ENCODE measurements at regions not wholly inside any gene's neighbourhood (a gene's known extent, or its start where the extent isn't known, plus 50 kb on each side); places are given as distances from the start of the nearest gene placed in this dataset.
A peak's percentile ranks its signal among the peaks of the same experiment; 100 is the strongest.
"Not testable (repeated sequence)": the region's sequence is repeated elsewhere in the genome, so short reads cannot be mapped to it uniquely, and the experiment has no call there.

DNA sequence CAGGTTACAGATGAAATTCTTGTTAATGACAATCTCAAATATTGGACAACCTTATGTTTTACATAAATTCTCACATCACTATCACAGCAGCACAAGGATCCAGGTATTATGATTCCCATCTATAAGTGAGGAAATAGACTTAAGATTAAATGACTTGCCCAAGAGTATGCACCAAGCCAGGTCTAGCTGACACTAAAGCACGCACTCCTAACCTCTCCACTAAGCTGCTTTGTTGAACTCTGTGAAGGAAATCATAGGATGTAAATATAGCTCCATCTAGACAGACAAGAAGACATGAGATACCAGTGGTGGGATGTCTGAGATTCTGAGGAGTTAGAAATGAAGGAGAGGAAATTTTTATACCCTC, 87.9 kb downstream of the PHLDA1 start:
- H3K18ac ChIP-seq (ENCODE audit: low read depth, low read length): peak overlapping the region; percentile 97
- ATAC-seq (ENCODE audit: low read depth) (peak; percentile 53), DNase-seq (no peak)
- H3K4ac ChIP-seq (ENCODE audit: low read depth, low read length): peak overlapping the region; percentile 99
- in situ Hi-C loops (cut with MboI; ENCODE audit: low sequenced_read_pairs) (no loop called here), dilution Hi-C loops (cut with HindIII; ENCODE audit: low sequenced_read_pairs, unreplicated experiment) (no loop called here), intact Hi-C loops (cut with micrococcal nuclease) (no loop called here)
- peak overlapping the region; percentile 96 for H4K91ac ChIP-seq (ENCODE audit: insufficient read depth, low read depth, low read length)
- H3K27ac ChIP-seq (ENCODE audit: insufficient read depth, low read length): peak overlapping the region; percentile 76
- H2AK9ac ChIP-seq (replicated peaks; ENCODE audit: low read depth, low read length, poor library complexity): no peak overlapping the region
- peak overlapping the region; percentile 85 for H2AK5ac ChIP-seq (ENCODE audit: low read depth, low read length)
- H2BK15ac ChIP-seq (ENCODE audit: low read depth, low read length): peak overlapping the region; percentile 96
- peaks cover 3 to 10% of the 10 kb centered on the region in 2 experiments; a peak in 2 of 4 replicates for H3K79me1 ChIP-seq (ENCODE audit: low read depth in 1 of 2, low read length in 2 of 2)
- H2BK20ac ChIP-seq (ENCODE audit: low read depth, low read length): peak overlapping the region; percentile 99
- H4K5ac ChIP-seq (ENCODE audit: low read depth, low read length): peak overlapping the region; percentile 85
- CTCF ChIA-PET: interaction anchor here (0.6 to 1.0 kb wide), 2 partner anchors 190 to 418 kb away, joined by 3 to 4 read pairs; no protein-coding TSS in a partner anchor
- no peak overlapping the region for H3K4me3 ChIP-seq (ENCODE audit: insufficient read depth, low read depth, low read length)
- peak overlapping the region; percentile 10; the same call in 1 of the 2 replicates for H3K9ac ChIP-seq (ENCODE audit: low read depth, low read length)
- peak overlapping the region; percentile 96 for H2BK5ac ChIP-seq (ENCODE audit: low read depth, low read length, poor library complexity, severe bottlenecking)
- BruUV-seq (replicated peaks): TSS peak; percentile 95
- no peak overlapping the region for H2AFZ ChIP-seq (replicated peaks; ENCODE audit: low read length, poor library complexity)
- H3K36me3 ChIP-seq (ENCODE audit: control insufficient read depth, insufficient read depth, low read length): no peaks in the 10 kb centered on the region
- H3K14ac ChIP-seq (replicated peaks; ENCODE audit: low read depth, low read length): peak overlapping the region; percentile 96
- peak overlapping the region; percentile 98 for H2BK120ac ChIP-seq (ENCODE audit: low read depth, low read length)
- peaks cover 19% of the 10 kb centered on the region for H3K4me1 ChIP-seq (ENCODE audit: control insufficient read depth, insufficient read depth, low read length)
- peaks cover 8% of the 10 kb centered on the region; the same call in 1 of the 2 replicates for H3K9me1 ChIP-seq (ENCODE audit: insufficient read depth, low read length)
- TF ChIP-seq CEBPB (IDR thresholded peaks at IDR 0.05; ENCODE audit: low read depth, low read length) (0 out of 2 replicates have a peak, but pooled peaks have one; percentile 18), BHLHE40 (IDR thresholded peaks at IDR 0.05; ENCODE audit: low read depth, low read length) (no peak), FOS (IDR thresholded peaks at IDR 0.05; ENCODE audit: low read depth, low read length) (no peak)
- H3K23ac ChIP-seq (ENCODE audit: low read depth, low read length): peak overlapping the region; percentile 98
- POLR2A ChIA-PET (ENCODE audit: unreplicated experiment): interaction anchor here (1.0 to 1.5 kb wide), 2 partner anchors 81 to 95 kb away, joined by 5 to 8 read pairs; no protein-coding TSS in a partner anchor
- H3K56ac ChIP-seq (ENCODE audit: extremely low read depth, insufficient read depth, low read length): peak overlapping the region; percentile 96
- no peaks in the 10 kb centered on the region for H4K20me1 ChIP-seq (ENCODE audit: insufficient read depth, low read length)
- no peaks in the 10 kb centered on the region for H3K27me3 ChIP-seq (ENCODE audit: control insufficient read depth, insufficient read depth, low read length)
- H3K4me2 ChIP-seq (ENCODE audit: low read depth, low read length): peak overlapping the region; percentile 21; the same call in 1 of the 2 replicates
- no CpG with 5 or more reads among the region's 1 CpG for WGBS, 2 experiments (ENCODE audit: extremely low coverage in 2 of 2, insufficient read length in 1 of 2)
- H3K9me3 ChIP-seq (ENCODE audit: control insufficient read depth, insufficient read depth, low read length): no peaks in the 10 kb centered on the region
- peak overlapping the region; percentile 73 to 81 for H4K8ac ChIP-seq (ENCODE audit: low read depth in 2 of 2, low read length in 2 of 2)

DNA sequence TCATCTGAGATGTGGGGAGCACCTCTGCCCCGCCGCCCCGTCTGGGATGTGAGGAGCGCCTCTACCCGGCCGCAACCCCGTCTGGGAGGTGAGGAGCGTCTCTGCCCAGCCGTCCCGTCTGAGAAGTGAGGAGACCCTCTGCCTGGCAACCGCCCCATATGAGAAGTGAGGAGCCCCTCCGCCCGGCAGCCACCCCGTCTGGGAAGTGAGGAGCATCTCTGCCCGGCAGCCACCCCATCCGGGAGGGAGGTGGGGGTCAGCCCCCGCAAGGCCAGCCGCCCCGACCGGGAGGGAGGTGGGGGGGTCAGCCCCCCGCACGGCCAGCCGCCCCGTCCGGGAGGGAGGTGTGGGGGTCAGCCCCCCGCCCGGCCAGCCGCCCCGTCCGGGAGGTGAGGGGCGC, 89.9 kb downstream of the PHLDA1 start:
- H3K18ac ChIP-seq (ENCODE audit: low read depth, low read length); H3K27me3 ChIP-seq (ENCODE audit: control insufficient read depth, insufficient read depth, low read length); BruUV-seq (replicated peaks); H2BK120ac ChIP-seq (ENCODE audit: low read depth, low read length); H4K20me1 ChIP-seq (ENCODE audit: insufficient read depth, low read length); in situ Hi-C loops (cut with MboI; ENCODE audit: low sequenced_read_pairs); H4K8ac ChIP-seq (ENCODE audit: low read depth in 2 of 2, low read length in 2 of 2); H3K56ac ChIP-seq (ENCODE audit: extremely low read depth, insufficient read depth, low read length); CTCF ChIA-PET; H2AK5ac ChIP-seq (ENCODE audit: low read depth, low read length); H3K36me3 ChIP-seq (ENCODE audit: control insufficient read depth, insufficient read depth, low read length); H2AK9ac ChIP-seq (replicated peaks; ENCODE audit: low read depth, low read length, poor library complexity); H3K9ac ChIP-seq (ENCODE audit: low read depth, low read length); DNase-seq; H3K9me3 ChIP-seq (ENCODE audit: control insufficient read depth, insufficient read depth, low read length); H2BK15ac ChIP-seq (ENCODE audit: low read depth, low read length); H3K9me1 ChIP-seq (ENCODE audit: insufficient read depth, low read length); POLR2A ChIA-PET (ENCODE audit: unreplicated experiment); H3K4ac ChIP-seq (ENCODE audit: low read depth, low read length); H4K91ac ChIP-seq (ENCODE audit: insufficient read depth, low read depth, low read length); ATAC-seq (ENCODE audit: low read depth); H2BK20ac ChIP-seq (ENCODE audit: low read depth, low read length); H2AFZ ChIP-seq (replicated peaks; ENCODE audit: low read length, poor library complexity); dilution Hi-C loops (cut with HindIII; ENCODE audit: low sequenced_read_pairs, unreplicated experiment); H3K14ac ChIP-seq (replicated peaks; ENCODE audit: low read depth, low read length); H4K5ac ChIP-seq (ENCODE audit: low read depth, low read length); H3K4me3 ChIP-seq (ENCODE audit: insufficient read depth, low read depth, low read length); H2BK5ac ChIP-seq (ENCODE audit: low read depth, low read length, poor library complexity, severe bottlenecking); H3K79me1 ChIP-seq (ENCODE audit: low read depth in 1 of 2, low read length in 2 of 2); H3K23ac ChIP-seq (ENCODE audit: low read depth, low read length); H3K27ac ChIP-seq (ENCODE audit: insufficient read depth, low read length); H3K4me2 ChIP-seq (ENCODE audit: low read depth, low read length); intact Hi-C loops (cut with micrococcal nuclease): not testable (repeated sequence)
- peaks cover 22% of the 10 kb centered on the region for H3K4me1 ChIP-seq (ENCODE audit: control insufficient read depth, insufficient read depth, low read length)
- WGBS, 2 experiments (ENCODE audit: extremely low coverage in 2 of 2, insufficient read length in 1 of 2): no CpG with 5 or more reads among the region's 31 CpGs
